SK-N-SH (cell line): ENCODE measurements at regions not wholly inside any gene's neighbourhood (a gene's known extent, or its start where the extent isn't known, plus 50 kb on each side); places are given as distances from the start of the nearest gene placed in this dataset.

Experiments
- CTCF ChIA-PET: fragments of 300-600, 350-600 bp; formaldehyde crosslinking; extraction: SDS; loops from one replicate; lab custom pipeline; 2021; lab: Yijun Ruan, JAX
- POLR2A ChIA-PET: fragments of 350-600 bp; sonication (Branson Sonifier 250); formaldehyde crosslinking; extraction: SDS; loops from one replicate; lab custom pipeline; 2020; ENCODE audit warnings: antibody characterized with exemption, inconsistent platforms; lab: Yijun Ruan, JAX
- DNase-seq: peaks from one replicate; pipeline ENCODE4 v3.0.0; 2012
- H2AFZ ChIP-seq: fragments of 200-600 bp; sonication (generic); 2 replicates; pipeline ENCODE4 v1.8.1; 2016; ENCODE audit warnings: antibody characterized with exemption, mild to moderate bottlenecking, low read depth
- H3F3A ChIP-seq: fragments of 200-600 bp; sonication (generic); replicated peaks from 2 replicates; pipeline ENCODE3; 2016; ENCODE audit warnings: antibody characterized with exemption, mild to moderate bottlenecking; ENCODE audit not compliant: insufficient read depth
- H3K27ac ChIP-seq, 2 experiments: fragments of 200-500 bp in 1 of 2; fragments of 200-600 bp in 1 of 2; sonication (Bioruptor generic) in 1 of 2; sonication (generic), shearing (Covaris generic) in 1 of 2; 2 replicates each; pipeline versions ENCODE4 v1.5.1 to v1.6.1; 2014 to 2016; ENCODE audit warnings: low read depth in 2 of 2, inconsistent platforms in 1 of 2, low read length in 1 of 2, mild to moderate bottlenecking in 1 of 2, mixed read lengths in 1 of 2
- H3K27me3 ChIP-seq: fragments of 200-600 bp; sonication (generic), shearing (Covaris generic); 2 replicates; pipeline ENCODE4 v1.6.1; 2016; ENCODE audit warnings: mixed run types; ENCODE audit not compliant: insufficient read depth
- H3K36me3 ChIP-seq, 2 experiments: fragments of 200-500 bp in 1 of 2; fragments of 200-600 bp in 1 of 2; sonication (Bioruptor generic) in 1 of 2; sonication (generic) in 1 of 2; replicated peaks in 1 of 2; 2 replicates each; pipeline versions ENCODE3 to v1.5.1; 2014 to 2016; ENCODE audit warnings: low read length in 1 of 2, mild to moderate bottlenecking in 1 of 2; ENCODE audit not compliant: insufficient read depth in 2 of 2, control insufficient read depth in 1 of 2
- H3K4me1 ChIP-seq, 2 experiments: fragments of 200-500 bp in 1 of 2; fragments of 200-600 bp in 1 of 2; sonication (Bioruptor generic) in 1 of 2; sonication (generic), shearing (Covaris generic) in 1 of 2; 2 replicates each; pipeline versions ENCODE4 v1.5.1 to v1.6.1; 2014 to 2016; ENCODE audit warnings: low read depth in 1 of 2, low read length in 1 of 2, mixed run types in 1 of 2; ENCODE audit not compliant: insufficient read depth in 2 of 2, control insufficient read depth in 1 of 2
- H3K4me2 ChIP-seq: fragments of 200-600 bp; sonication (generic), shearing (Covaris generic); 2 replicates; pipeline ENCODE4 v1.6.1; 2017; ENCODE audit warnings: mixed run types
- H3K4me3 ChIP-seq, 2 experiments: fragments of 200-500 bp in 1 of 2; fragments of 200-600 bp in 1 of 2; sonication (Bioruptor generic) in 1 of 2; sonication (generic), shearing (Covaris generic) in 1 of 2; 2 replicates each; pipeline versions ENCODE4 v1.5.1 to v1.8.1; 2014 to 2016; ENCODE audit warnings: low read depth in 2 of 2, inconsistent platforms in 1 of 2, low read length in 1 of 2, mild to moderate bottlenecking in 1 of 2, mixed read lengths in 1 of 2, moderate library complexity in 1 of 2
- H3K79me2 ChIP-seq: fragments of 200-600 bp; sonication (generic); 2 replicates; pipeline ENCODE4 v1.8.1; 2017; ENCODE audit warnings: mild to moderate bottlenecking; ENCODE audit not compliant: insufficient read depth
- H3K9ac ChIP-seq: fragments of 200-600 bp; sonication (generic); 2 replicates; pipeline ENCODE4 v1.6.1; 2017; ENCODE audit warnings: mixed run types
- H3K9me2 ChIP-seq: fragments of 200-600 bp; sonication (generic); 2 replicates; pipeline ENCODE4 v1.6.1; 2017; ENCODE audit warnings: mixed run types
- H3K9me3 ChIP-seq: fragments of 200-600 bp; sonication (generic); 2 replicates; pipeline ENCODE4 v1.6.1; 2017; ENCODE audit warnings: mixed run types, mild to moderate bottlenecking, moderate library complexity
- H4K20me1 ChIP-seq: fragments of 200-600 bp; sonication (generic); 2 replicates; pipeline ENCODE4 v1.6.1; 2017; ENCODE audit warnings: mild to moderate bottlenecking, mixed run types; ENCODE audit not compliant: insufficient read depth
- ELF1 ChIP-seq: IDR thresholded peaks from 2 replicates; pipeline ENCODE4 v1.4.0; 2012
- EP300 ChIP-seq, 2 experiments: IDR thresholded peaks; 2 replicates each; pipeline versions ENCODE4 v1.4.0 to v1.6.1; 2012; ENCODE audit warnings: borderline replicate concordance in 1 of 2, low read depth in 1 of 2, low read length in 1 of 2
- FOSL2 ChIP-seq: IDR thresholded peaks from 2 replicates; pipeline ENCODE4 v1.4.0; 2012; ENCODE audit warnings: low read depth, mild to moderate bottlenecking, moderate library complexity, borderline replicate concordance
- FOXM1 ChIP-seq: IDR thresholded peaks from 2 replicates; pipeline ENCODE4 v1.4.0; 2012; ENCODE audit warnings: low read depth, mild to moderate bottlenecking
- GABPA ChIP-seq: IDR thresholded peaks from 2 replicates; pipeline ENCODE4 v1.4.0; 2012; ENCODE audit warnings: low read depth, mild to moderate bottlenecking
- GATA2 ChIP-seq: sonication (generic); formaldehyde crosslinking; IDR thresholded peaks from 2 replicates; pipeline ENCODE4 v1.5.0; 2020; ENCODE audit warnings: mild to moderate bottlenecking, missing genetic modification reagents
- JUND ChIP-seq: IDR thresholded peaks from 2 replicates; pipeline ENCODE4 v1.4.0; 2012
- NFIC ChIP-seq: IDR thresholded peaks from 2 replicates; pipeline ENCODE4 v1.4.0; 2012; ENCODE audit warnings: borderline replicate concordance
- POLR2AphosphoS5 ChIP-seq: IDR thresholded peaks from 2 replicates; pipeline ENCODE4 v1.6.1; 2012; ENCODE audit warnings: low read depth, low read length
- RAD21 ChIP-seq: IDR thresholded peaks from 2 replicates; pipeline ENCODE4 v1.6.1; 2012; ENCODE audit warnings: mild to moderate bottlenecking, low read length
- RFX5 ChIP-seq: IDR thresholded peaks from 2 replicates; pipeline ENCODE4 v1.6.1; 2012; ENCODE audit warnings: mild to moderate bottlenecking, improper control_type of control experiment, low read length
- RXRA ChIP-seq: IDR thresholded peaks from 2 replicates; pipeline ENCODE4 v1.4.0; 2012; ENCODE audit warnings: low read depth, mild to moderate bottlenecking, borderline replicate concordance
- SMC3 ChIP-seq: IDR thresholded peaks from 2 replicates; pipeline ENCODE4 v1.6.1; 2012; ENCODE audit warnings: low read depth, low read length, improper control_type of control experiment
- WGBS: methylation state at CpG from one replicate; pipeline ENCODE4 v1.1.6; 2017; ENCODE audit warnings: low lambda C conversion rate; 5-methylcytosine and 5-hydroxymethylcytosine counted together
- TF ChIP-seq, protein P1 (sequence below): fragments of 150-350 bp; IDR thresholded peaks from 2 replicates; pipeline ENCODE4 v1.6.1; 2016; ENCODE audit warnings: mild to moderate bottlenecking, low read depth, low read length
- TF ChIP-seq, protein P2 (sequence below): fragments of 150-350 bp; IDR thresholded peaks from 2 replicates; pipeline ENCODE4 v1.6.1; 2017; ENCODE audit warnings: antibody characterized with exemption, low read length, low read depth, borderline replicate concordance
- TF ChIP-seq, protein P3 (sequence below): IDR thresholded peaks from 2 replicates; pipeline ENCODE4; 2012
- TF ChIP-seq, protein P4 (sequence below): IDR thresholded peaks from 2 replicates; pipeline ENCODE4 v1.4.0; 2012; ENCODE audit warnings: low read depth, borderline replicate concordance
- TF ChIP-seq, protein P5 (sequence below): IDR thresholded peaks from 2 replicates; pipeline ENCODE4 v1.6.1; 2012; ENCODE audit warnings: mild to moderate bottlenecking, low read depth, low read length, moderate library complexity

DNA sequence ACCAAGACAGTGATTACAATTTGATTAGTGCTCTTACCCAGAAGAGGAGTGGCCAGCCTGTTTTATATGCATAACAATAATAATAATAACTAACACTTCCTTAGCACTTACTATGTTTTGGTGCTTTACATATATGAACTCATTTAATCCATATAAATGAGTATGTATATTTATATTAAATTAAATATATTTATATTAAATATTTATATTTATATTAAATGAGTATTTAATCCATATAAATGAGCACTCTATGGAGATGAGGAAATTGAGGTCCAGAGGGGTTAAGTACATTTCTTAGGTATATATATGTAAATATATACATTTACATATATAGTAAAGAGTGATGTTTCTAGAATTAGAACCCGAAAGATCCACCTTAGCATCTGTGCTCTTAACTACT is 673.9 kb upstream of the ACVR2A start (continued):
- TF ChIP-seq, protein P1, sequence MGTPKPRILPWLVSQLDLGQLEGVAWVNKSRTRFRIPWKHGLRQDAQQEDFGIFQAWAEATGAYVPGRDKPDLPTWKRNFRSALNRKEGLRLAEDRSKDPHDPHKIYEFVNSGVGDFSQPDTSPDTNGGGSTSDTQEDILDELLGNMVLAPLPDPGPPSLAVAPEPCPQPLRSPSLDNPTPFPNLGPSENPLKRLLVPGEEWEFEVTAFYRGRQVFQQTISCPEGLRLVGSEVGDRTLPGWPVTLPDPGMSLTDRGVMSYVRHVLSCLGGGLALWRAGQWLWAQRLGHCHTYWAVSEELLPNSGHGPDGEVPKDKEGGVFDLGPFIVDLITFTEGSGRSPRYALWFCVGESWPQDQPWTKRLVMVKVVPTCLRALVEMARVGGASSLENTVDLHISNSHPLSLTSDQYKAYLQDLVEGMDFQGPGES: no peak
- TF ChIP-seq GABPA: no peak
- TF ChIP-seq, protein P2, sequence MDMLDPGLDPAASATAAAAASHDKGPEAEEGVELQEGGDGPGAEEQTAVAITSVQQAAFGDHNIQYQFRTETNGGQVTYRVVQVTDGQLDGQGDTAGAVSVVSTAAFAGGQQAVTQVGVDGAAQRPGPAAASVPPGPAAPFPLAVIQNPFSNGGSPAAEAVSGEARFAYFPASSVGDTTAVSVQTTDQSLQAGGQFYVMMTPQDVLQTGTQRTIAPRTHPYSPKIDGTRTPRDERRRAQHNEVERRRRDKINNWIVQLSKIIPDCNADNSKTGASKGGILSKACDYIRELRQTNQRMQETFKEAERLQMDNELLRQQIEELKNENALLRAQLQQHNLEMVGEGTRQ: no peak
- TF ChIP-seq FOSL2: no peak
- no peak for TF ChIP-seq RXRA
- TF ChIP-seq RAD21: no peak
- no peak for TF ChIP-seq ELF1

DNA sequence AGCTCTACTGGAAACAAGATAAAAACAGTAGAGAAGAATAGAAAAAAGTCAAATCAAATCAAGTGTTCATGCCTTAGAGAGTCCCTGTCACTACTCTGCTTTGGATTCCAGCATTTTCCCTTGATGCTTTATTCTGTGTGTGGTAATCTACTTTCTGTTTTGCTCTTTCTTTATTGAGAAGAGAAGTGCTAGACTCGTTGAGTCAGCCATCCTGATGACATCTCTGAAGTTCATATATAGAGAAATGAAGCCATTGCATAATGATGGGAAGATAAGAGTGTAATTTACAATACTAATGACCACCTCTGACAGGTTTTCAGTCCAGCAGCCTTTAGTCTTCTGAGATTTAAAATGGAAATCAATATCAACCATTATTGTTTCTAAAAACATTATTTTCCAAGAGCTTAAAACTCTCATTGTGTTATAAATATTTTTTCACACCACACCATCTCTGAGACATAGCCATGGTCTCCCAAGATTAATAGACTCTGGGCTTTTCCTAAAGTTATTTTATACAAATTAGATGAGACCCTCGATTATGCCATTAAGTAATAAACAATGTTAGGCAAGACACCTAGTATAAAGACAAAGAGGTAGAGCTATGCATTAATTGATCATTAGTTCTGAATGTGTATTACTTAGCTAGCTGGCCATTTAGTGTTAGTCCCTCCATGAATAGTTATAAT is 679.0 kb upstream of the ACVR2A start:
- POLR2A ChIA-PET: no interaction called here
- Histone ChIP-seq H3K9me2 (no peaks in the 10 kb centered on the region), H3K9ac (no peak overlapping the region), H3K27ac (no peak overlapping the region), H3K36me3 (no peaks in the 10 kb centered on the region), H4K20me1 (no peaks in the 10 kb centered on the region), H3K4me2 (no peak overlapping the region), H3K79me2 (no peaks in the 10 kb centered on the region), H3F3A (no peaks in the 10 kb centered on the region), H2AFZ (no peak overlapping the region), H3K27me3 (no peaks in the 10 kb centered on the region), H3K4me1 (no peaks in the 10 kb centered on the region), H3K9me3 (no peaks in the 10 kb centered on the region), H3K4me3 (no peak overlapping the region)
- WGBS: 0% methylated on average over 2 of the region's 2 CpGs
- DNase-seq: no peak
- TF ChIP-seq GABPA (no peak), NFIC (no peak), RFX5 (no peak), GATA2 (CRISPR knock-in tag) (no peak), ELF1 (no peak)
- TF ChIP-seq, protein P3, sequence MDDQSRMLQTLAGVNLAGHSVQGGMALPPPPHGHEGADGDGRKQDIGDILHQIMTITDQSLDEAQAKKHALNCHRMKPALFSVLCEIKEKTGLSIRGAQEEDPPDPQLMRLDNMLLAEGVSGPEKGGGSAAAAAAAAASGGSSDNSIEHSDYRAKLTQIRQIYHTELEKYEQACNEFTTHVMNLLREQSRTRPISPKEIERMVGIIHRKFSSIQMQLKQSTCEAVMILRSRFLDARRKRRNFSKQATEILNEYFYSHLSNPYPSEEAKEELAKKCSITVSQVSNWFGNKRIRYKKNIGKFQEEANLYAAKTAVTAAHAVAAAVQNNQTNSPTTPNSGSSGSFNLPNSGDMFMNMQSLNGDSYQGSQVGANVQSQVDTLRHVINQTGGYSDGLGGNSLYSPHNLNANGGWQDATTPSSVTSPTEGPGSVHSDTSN: no peak
- TF ChIP-seq, protein P4, sequence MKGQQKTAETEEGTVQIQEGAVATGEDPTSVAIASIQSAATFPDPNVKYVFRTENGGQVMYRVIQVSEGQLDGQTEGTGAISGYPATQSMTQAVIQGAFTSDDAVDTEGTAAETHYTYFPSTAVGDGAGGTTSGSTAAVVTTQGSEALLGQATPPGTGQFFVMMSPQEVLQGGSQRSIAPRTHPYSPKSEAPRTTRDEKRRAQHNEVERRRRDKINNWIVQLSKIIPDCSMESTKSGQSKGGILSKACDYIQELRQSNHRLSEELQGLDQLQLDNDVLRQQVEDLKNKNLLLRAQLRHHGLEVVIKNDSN: no peak
- CTCF ChIA-PET: no interaction called here

DNA sequence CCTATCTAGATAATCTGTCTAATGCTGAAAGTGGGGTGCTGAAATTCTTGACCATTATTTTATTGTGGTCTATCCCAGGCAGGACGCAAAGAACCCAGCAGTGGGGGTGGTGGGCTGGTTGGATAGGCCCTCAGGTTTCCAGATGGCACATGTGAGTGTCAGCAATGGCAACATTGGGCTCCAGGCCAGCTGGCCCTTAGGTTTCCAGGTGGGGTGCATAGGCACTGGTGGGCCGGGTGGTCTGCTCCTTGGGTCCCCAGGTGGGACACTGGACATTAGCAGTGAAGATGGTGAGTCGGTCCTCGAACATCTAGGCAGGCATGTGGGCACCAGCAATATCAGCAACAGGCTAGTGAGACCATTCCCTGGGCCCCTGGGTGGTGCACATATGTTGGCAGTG is 680.3 kb upstream of the ACVR2A start:
- DNase-seq: no peak
- POLR2A ChIA-PET: no interaction called here
- Histone ChIP-seq H3K4me3 (no peak overlapping the region), H2AFZ (no peak overlapping the region), H3K4me1 (no peaks in the 10 kb centered on the region), H3K4me2 (no peak overlapping the region), H4K20me1 (no peaks in the 10 kb centered on the region), H3K27me3 (no peaks in the 10 kb centered on the region), H3K9me3 (no peaks in the 10 kb centered on the region), H3K27ac (no peak overlapping the region), H3K9me2 (no peaks in the 10 kb centered on the region), H3K79me2 (no peaks in the 10 kb centered on the region), H3F3A (no peaks in the 10 kb centered on the region), H3K9ac (no peak overlapping the region), H3K36me3 (no peaks in the 10 kb centered on the region)
- WGBS: 0% methylated on average over 3 of the region's 4 CpGs
- CTCF ChIA-PET: no interaction called here
- TF ChIP-seq GABPA (no peak), POLR2AphosphoS5 (no peak), JUND (no peak), EP300 (IDR thresholded peaks at IDR 0.05; ENCODE audit: borderline replicate concordance in 1 of 2, low read depth in 1 of 2, low read length in 1 of 2) (no peak), FOXM1 (no peak), SMC3 (no peak), ELF1 (no peak)
- TF ChIP-seq, protein P5, sequence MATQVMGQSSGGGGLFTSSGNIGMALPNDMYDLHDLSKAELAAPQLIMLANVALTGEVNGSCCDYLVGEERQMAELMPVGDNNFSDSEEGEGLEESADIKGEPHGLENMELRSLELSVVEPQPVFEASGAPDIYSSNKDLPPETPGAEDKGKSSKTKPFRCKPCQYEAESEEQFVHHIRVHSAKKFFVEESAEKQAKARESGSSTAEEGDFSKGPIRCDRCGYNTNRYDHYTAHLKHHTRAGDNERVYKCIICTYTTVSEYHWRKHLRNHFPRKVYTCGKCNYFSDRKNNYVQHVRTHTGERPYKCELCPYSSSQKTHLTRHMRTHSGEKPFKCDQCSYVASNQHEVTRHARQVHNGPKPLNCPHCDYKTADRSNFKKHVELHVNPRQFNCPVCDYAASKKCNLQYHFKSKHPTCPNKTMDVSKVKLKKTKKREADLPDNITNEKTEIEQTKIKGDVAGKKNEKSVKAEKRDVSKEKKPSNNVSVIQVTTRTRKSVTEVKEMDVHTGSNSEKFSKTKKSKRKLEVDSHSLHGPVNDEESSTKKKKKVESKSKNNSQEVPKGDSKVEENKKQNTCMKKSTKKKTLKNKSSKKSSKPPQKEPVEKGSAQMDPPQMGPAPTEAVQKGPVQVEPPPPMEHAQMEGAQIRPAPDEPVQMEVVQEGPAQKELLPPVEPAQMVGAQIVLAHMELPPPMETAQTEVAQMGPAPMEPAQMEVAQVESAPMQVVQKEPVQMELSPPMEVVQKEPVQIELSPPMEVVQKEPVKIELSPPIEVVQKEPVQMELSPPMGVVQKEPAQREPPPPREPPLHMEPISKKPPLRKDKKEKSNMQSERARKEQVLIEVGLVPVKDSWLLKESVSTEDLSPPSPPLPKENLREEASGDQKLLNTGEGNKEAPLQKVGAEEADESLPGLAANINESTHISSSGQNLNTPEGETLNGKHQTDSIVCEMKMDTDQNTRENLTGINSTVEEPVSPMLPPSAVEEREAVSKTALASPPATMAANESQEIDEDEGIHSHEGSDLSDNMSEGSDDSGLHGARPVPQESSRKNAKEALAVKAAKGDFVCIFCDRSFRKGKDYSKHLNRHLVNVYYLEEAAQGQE: no peak
- TF ChIP-seq, protein P1: no peak
